SU-DHL-6 (cell line): ENCODE measurements at regions not wholly inside any gene's neighbourhood (a gene's known extent, or its start where the extent isn't known, plus 50 kb on each side); places are given as distances from the start of the nearest gene placed in this dataset.
"Not testable (repeated sequence)": the region's sequence is repeated elsewhere in the genome, so short reads cannot be mapped to it uniquely, and the experiment has no call there.

Experiments used
- H2AFZ ChIP-seq: fragments of 200-600 bp; sonication (generic); 2 replicates; pipeline ENCODE4 v1.6.1; 2014; ENCODE audit warnings: low read depth, mild to moderate bottlenecking, moderate library complexity, mixed read lengths, antibody characterized with exemption, low read length; ENCODE audit not compliant: severe bottlenecking
- H3F3A ChIP-seq: fragments of 200-600 bp; shearing (Covaris generic); 2 replicates; pipeline ENCODE4 v1.6.0; 2016; ENCODE audit warnings: antibody characterized with exemption, mild to moderate bottlenecking; ENCODE audit not compliant: insufficient read depth
- H3K27ac ChIP-seq: fragments of 200-600 bp; sonication (generic); 2 replicates; pipeline ENCODE4 v1.5.1; 2016; ENCODE audit warnings: low read depth, mild to moderate bottlenecking, low read length, moderate library complexity, mixed read lengths
- H3K27me3 ChIP-seq: fragments of 200-600 bp; sonication (generic), shearing (Covaris generic); 2 replicates; pipeline ENCODE4 v1.6.0; 2014; ENCODE audit warnings: mild to moderate bottlenecking, low read length
- H3K36me3 ChIP-seq: fragments of 200-600 bp; sonication (generic); 2 replicates; pipeline ENCODE4 v1.6.1; 2014; ENCODE audit warnings: mild to moderate bottlenecking, low read length, mixed read lengths
- H3K4me2 ChIP-seq: fragments of 300-600, 200-600 bp; shearing (Covaris generic), sonication (generic); 2 replicates; pipeline ENCODE4 v1.6.0; 2014; ENCODE audit warnings: low read length, low read depth, mild to moderate bottlenecking; ENCODE audit not compliant: poor library complexity, severe bottlenecking
- H3K4me3 ChIP-seq: fragments of 200-600 bp; sonication (generic); 2 replicates; pipeline ENCODE4 v1.5.1; 2014; ENCODE audit warnings: antibody characterized with exemption, low read length, mild to moderate bottlenecking, mixed read lengths; ENCODE audit not compliant: insufficient read depth, poor library complexity, severe bottlenecking
- H3K79me2 ChIP-seq: fragments of 200-600 bp; sonication (generic); 2 replicates; pipeline ENCODE4 v1.6.1; 2014; ENCODE audit warnings: mild to moderate bottlenecking, low read length, moderate library complexity; ENCODE audit not compliant: insufficient read depth
- H3K9ac ChIP-seq: fragments of 200-600 bp; sonication (generic); 2 replicates; pipeline ENCODE4 v1.7.0; 2014; ENCODE audit warnings: mild to moderate bottlenecking, low read length
- H3K9me2 ChIP-seq: fragments of 200-600 bp; sonication (generic); replicated peaks from 2 replicates; pipeline ENCODE4 v1.6.1; 2014; ENCODE audit warnings: low read length; ENCODE audit not compliant: insufficient read depth
- H3K9me3 ChIP-seq: fragments of 200-600 bp; sonication (generic); 2 replicates; pipeline ENCODE4 v1.6.1; 2014; ENCODE audit warnings: low read length, mixed read lengths; ENCODE audit not compliant: insufficient read depth
- H4K20me1 ChIP-seq: fragments of 200-600 bp; sonication (generic); 2 replicates; pipeline ENCODE4 v1.6.1; 2014; ENCODE audit warnings: low read depth, mild to moderate bottlenecking, antibody characterized with exemption, low read length, moderate library complexity, mixed read lengths
- CTCF ChIP-seq: fragments of 200-600 bp; sonication (generic); IDR thresholded peaks from one replicate; pipeline ENCODE4 v1.5.1; 2017; ENCODE audit warnings: antibody characterized with exemption, mild to moderate bottlenecking, low read length, moderate library complexity; ENCODE audit not compliant: insufficient read depth, poor library complexity, severe bottlenecking
- EZH2phosphoT487 ChIP-seq: fragments of 200-600 bp; sonication (generic), shearing (Covaris generic); conservative IDR thresholded peaks from 2 replicates; pipeline ENCODE4 v1.6.1; 2018; ENCODE audit warnings: mild to moderate bottlenecking, antibody characterized with exemption, low read length, moderate library complexity, mixed read lengths

GRCh38 chr17:52892334-52892733 lies 733.8 kb upstream of the CA10 start:
- Histone ChIP-seq H3K4me3 (no peak overlapping the region), H3K9me3 (no peaks in the 10 kb centered on the region), H3K36me3 (no peaks in the 10 kb centered on the region), H3K4me2 (no peak overlapping the region), H3K79me2 (no peaks in the 10 kb centered on the region), H3F3A (no peaks in the 10 kb centered on the region), H4K20me1 (no peaks in the 10 kb centered on the region), H3K9me2 (no peaks in the 10 kb centered on the region), H3K27me3 (no peaks in the 10 kb centered on the region), H3K9ac (no peak overlapping the region), H3K27ac (no peak overlapping the region), H2AFZ (no peak overlapping the region)
- TF ChIP-seq EZH2phosphoT487, result no peak
- no peak for TF ChIP-seq CTCF

DNA sequence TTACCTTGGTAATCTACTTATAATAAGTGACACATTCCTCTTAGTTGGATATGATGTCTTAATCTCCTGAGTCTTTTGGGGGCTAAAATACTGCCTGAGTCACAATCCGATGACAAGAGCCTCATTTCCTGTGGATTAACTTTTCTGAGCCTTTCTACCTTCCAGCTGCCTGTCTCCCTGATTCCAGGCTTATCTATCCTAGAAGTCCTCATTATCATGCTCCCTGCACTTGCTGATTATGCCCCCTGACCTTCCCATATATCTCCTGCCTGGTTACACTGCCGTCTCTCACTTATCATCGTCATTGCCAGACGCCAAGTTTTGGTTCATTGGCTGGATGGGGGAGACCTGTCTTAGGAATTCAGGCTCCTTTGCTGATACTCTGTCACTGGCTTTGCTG lies 727.4 kb upstream of the CA10 start:
- Histone ChIP-seq H3K9ac (no peak overlapping the region), H3K27me3 (no peaks in the 10 kb centered on the region), H3K9me2 (no peaks in the 10 kb centered on the region), H3F3A (no peaks in the 10 kb centered on the region), H3K36me3 (no peaks in the 10 kb centered on the region), H3K4me3 (no peak overlapping the region), H4K20me1 (no peaks in the 10 kb centered on the region), H3K27ac (no peak overlapping the region), H3K4me2 (no peak overlapping the region), H3K79me2 (no peaks in the 10 kb centered on the region), H2AFZ (no peak overlapping the region), H3K9me3 (no peaks in the 10 kb centered on the region)
- TF ChIP-seq EZH2phosphoT487 (no peak), CTCF (no peak)

GRCh38 chr17:52883907-52884491 lies 725.5 kb upstream of the CA10 start:
- H3F3A ChIP-seq, H2AFZ ChIP-seq, H3K9me3 ChIP-seq, H3K9me2 ChIP-seq, H3K9ac ChIP-seq, H3K4me2 ChIP-seq, H3K27me3 ChIP-seq, H3K36me3 ChIP-seq, H3K27ac ChIP-seq, H4K20me1 ChIP-seq, H3K4me3 ChIP-seq, H3K79me2 ChIP-seq: not testable (repeated sequence)

- not testable (repeated sequence) for H3K4me3 ChIP-seq, H2AFZ ChIP-seq, H3K27me3 ChIP-seq, H3K79me2 ChIP-seq, H3K36me3 ChIP-seq, H3K9me3 ChIP-seq, H4K20me1 ChIP-seq, H3K9me2 ChIP-seq, H3K27ac ChIP-seq, H3K9ac ChIP-seq, H3F3A ChIP-seq, H3K4me2 ChIP-seq
Observed at GRCh38 chr17:52846767-52847166, 688.3 kb upstream of the CA10 start.
